ENCODE measurements at regions not wholly inside any gene's neighbourhood (a gene's known extent, or its start where the extent isn't known, plus 50 kb on each side); places are given as distances from the start of the nearest gene placed in this dataset.

- TF ChIP-seq CTCF (IDR thresholded peaks at IDR 0.05; ENCODE audit: low read length) (no peak), EZH2 (optimal IDR thresholded peaks at IDR 0.05; ENCODE audit: low read depth, low read length) (no peak), EZH2phosphoT487 (IDR thresholded peaks at IDR 0.05; ENCODE audit: low read length) (no peak)
Observed at GRCh38 chr21:35921471-35921870, 138.9 kb downstream of the SETD4 start.
